ENCODE measurements at regions not wholly inside any gene's neighbourhood (a gene's known extent, or its start where the extent isn't known, plus 50 kb on each side); places are given as distances from the start of the nearest gene placed in this dataset.
"Not testable (repeated sequence)": the region's sequence is repeated elsewhere in the genome, so short reads cannot be mapped to it uniquely, and the experiment has no call there.

- not testable (repeated sequence) for DNase-seq (ENCODE audit: low read depth)
These were observed 585.2 kb upstream of the MDGA2 start for GRCh38 chr14:48260394-48261295.

- not testable (repeated sequence) for DNase-seq (ENCODE audit: low read depth)
These were observed 584.5 kb upstream of the MDGA2 start for GRCh38 chr14:48259876-48260275.

GRCh38 chr14:48259232-48259631 lies 583.8 kb upstream of the MDGA2 start:
- not testable (repeated sequence) for DNase-seq (ENCODE audit: low read depth)

GRCh38 chr14:48258703-48259102 lies 583.3 kb upstream of the MDGA2 start:
- not testable (repeated sequence) for DNase-seq (ENCODE audit: low read depth)

GRCh38 chr14:48253020-48253419 lies 577.6 kb upstream of the MDGA2 start:
- no peak for DNase-seq (ENCODE audit: low read depth)

- no peak for DNase-seq (ENCODE audit: low read depth)
These were observed 575.9 kb upstream of the MDGA2 start for GRCh38 chr14:48251290-48251689.

GRCh38 chr14:48250575-48250974 lies 575.2 kb upstream of the MDGA2 start:
- DNase-seq (ENCODE audit: low read depth), result no peak

GRCh38 chr14:48247977-48248376 lies 572.6 kb upstream of the MDGA2 start:
- DNase-seq (ENCODE audit: low read depth), result no peak

- DNase-seq (ENCODE audit: low read depth), result no peak
These were observed 568.5 kb upstream of the MDGA2 start for GRCh38 chr14:48243900-48244299.

GRCh38 chr14:48229091-48229490 lies 553.7 kb upstream of the MDGA2 start:
- no peak for DNase-seq (ENCODE audit: low read depth)

- no peak for DNase-seq (ENCODE audit: low read depth)
These were observed 518.5 kb upstream of the MDGA2 start for GRCh38 chr14:48193893-48194292.

- DNase-seq (ENCODE audit: low read depth), result not testable (repeated sequence)
These were observed 474.2 kb upstream of the MDGA2 start for GRCh38 chr14:48149624-48150023.

- DNase-seq (ENCODE audit: low read depth), result no peak
These were observed 465.4 kb upstream of the MDGA2 start for GRCh38 chr14:48140804-48141203.

- no peak for DNase-seq (ENCODE audit: low read depth)
These were observed 454.1 kb upstream of the MDGA2 start for GRCh38 chr14:48129472-48129871.

- no peak for DNase-seq (ENCODE audit: low read depth)
These were observed 452.3 kb upstream of the MDGA2 start for GRCh38 chr14:48127674-48128073.

- DNase-seq (ENCODE audit: low read depth), result no peak
These were observed 450.2 kb upstream of the MDGA2 start for GRCh38 chr14:48125654-48126053.

- no peak for DNase-seq (ENCODE audit: low read depth)
These were observed 438.3 kb upstream of the MDGA2 start for GRCh38 chr14:48113713-48114112.

GRCh38 chr14:48111151-48111550 lies 435.7 kb upstream of the MDGA2 start:
- DNase-seq (ENCODE audit: low read depth), result no peak

- DNase-seq (ENCODE audit: low read depth), result no peak
These were observed 432.2 kb upstream of the MDGA2 start for GRCh38 chr14:48107646-48108045.

GRCh38 chr14:48096897-48097296 lies 421.5 kb upstream of the MDGA2 start:
- no peak for DNase-seq (ENCODE audit: low read depth)

GRCh38 chr14:48086516-48086915 lies 411.1 kb upstream of the MDGA2 start:
- DNase-seq (ENCODE audit: low read depth), result no peak

- DNase-seq (ENCODE audit: low read depth), result no peak
These were observed 400.1 kb upstream of the MDGA2 start for GRCh38 chr14:48075487-48075886.

- no peak for DNase-seq (ENCODE audit: low read depth)
These were observed 377.6 kb upstream of the MDGA2 start for GRCh38 chr14:48052973-48053372.

GRCh38 chr14:48035836-48036235 lies 360.4 kb upstream of the MDGA2 start:
- no peak for DNase-seq (ENCODE audit: low read depth)

Data from T-helper 22 cell (primary cell).